ENCODE measurements at regions not wholly inside any gene's neighbourhood (a gene's known extent, or its start where the extent isn't known, plus 50 kb on each side); places are given as distances from the start of the nearest gene placed in this dataset.

- peak in 15 of 58 donors; percentile 0 to 9 (median 0) for DNase-seq
Observed at GRCh38 chrX:102067966-102068723, 57.3 kb upstream of the TCEAL2 start.

GRCh38 chrX:102063445-102064074 lies 61.9 kb upstream of the TCEAL2 start:
- DNase-seq = no peak

- no peak for DNase-seq
Observed at GRCh38 chrX:102044496-102044895, 81.0 kb upstream of the TCEAL2 start.

GRCh38 chrX:102043380-102043779 lies 82.1 kb upstream of the TCEAL2 start:
- DNase-seq = no peak

- DNase-seq = no peak
Observed at GRCh38 chrX:102042372-102043325, 82.8 kb upstream of the TCEAL2 start.

GRCh38 chrX:102029026-102029425 lies 96.5 kb upstream of the TCEAL2 start:
- DNase-seq = no peak

- no peak for DNase-seq
Observed at GRCh38 chrX:102018208-102018607, 86.4 kb upstream of the ZMAT1 start.

- no peak for DNase-seq
Observed at GRCh38 chrX:102008901-102009300, 77.1 kb upstream of the ZMAT1 start.

GRCh38 chrX:101999644-102000539 lies 68.1 kb upstream of the ZMAT1 start:
- peak in 5 of 58 donors; percentile 0 for DNase-seq

- no peak for DNase-seq
Observed at GRCh38 chrX:101993335-101993734, 61.5 kb upstream of the ZMAT1 start.

- no peak for DNase-seq
Observed at GRCh38 chrX:101986586-101986985, 54.8 kb upstream of the ZMAT1 start.

All from anterior cingulate cortex (tissue), 58 donors.